ENCODE measurements at regions not wholly inside any gene's neighbourhood (a gene's known extent, or its start where the extent isn't known, plus 50 kb on each side); places are given as distances from the start of the nearest gene placed in this dataset.

DNA sequence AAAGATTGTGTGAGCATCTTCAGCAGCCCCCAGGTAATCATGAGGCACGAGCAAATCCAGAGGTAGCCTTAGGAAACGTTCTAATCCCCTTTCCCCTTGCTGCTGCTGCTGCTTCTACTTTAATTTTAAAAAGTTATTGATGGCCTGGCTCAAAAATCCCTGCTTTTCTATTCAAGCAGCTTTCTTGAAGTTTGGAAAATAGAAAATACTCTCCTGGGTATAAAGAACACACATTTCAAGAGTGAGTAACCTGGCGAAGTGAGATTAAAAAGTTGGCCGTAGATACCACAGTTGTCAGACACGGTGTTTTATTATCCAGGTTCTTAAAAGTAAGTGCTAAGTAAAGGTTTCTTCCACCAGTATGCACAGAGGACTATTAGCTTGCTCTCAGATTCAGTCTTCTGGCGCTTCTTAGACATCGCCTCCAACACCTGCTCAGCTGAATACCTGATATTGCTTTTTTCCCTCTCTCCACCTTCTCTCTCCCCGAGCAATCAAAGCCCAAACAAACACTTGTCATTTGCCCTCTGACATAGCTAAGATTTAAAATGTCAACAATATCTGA is 150.7 kb downstream of the EDN3 start:
- Histone ChIP-seq H2AFZ (ENCODE audit: low read depth) (no peak overlapping the region), H3K27ac (ENCODE audit: low read depth in 2 of 2, low read length in 1 of 2) (no peak overlapping the region), H3F3A (replicated peaks; ENCODE audit: insufficient read depth) (peaks cover 16% of the 10 kb centered on the region), H3K27me3 (ENCODE audit: insufficient read depth) (no peaks in the 10 kb centered on the region), H3K4me2 (no peak overlapping the region), H3K9me2 (no peaks in the 10 kb centered on the region), H3K4me3 (ENCODE audit: low read depth in 2 of 2, low read length in 1 of 2) (no peak overlapping the region), H3K9me3 (no peaks in the 10 kb centered on the region), H3K79me2 (ENCODE audit: insufficient read depth) (no peaks in the 10 kb centered on the region), H3K36me3 (replicated peaks in 1 of 2; ENCODE audit: control insufficient read depth in 1 of 2, insufficient read depth in 2 of 2, low read length in 1 of 2) (no peaks in the 10 kb centered on the region), H3K9ac (no peak overlapping the region), H3K4me1 (ENCODE audit: control insufficient read depth in 1 of 2, insufficient read depth in 2 of 2, low read depth in 1 of 2, low read length in 1 of 2) (peaks cover 18 to 31% of the 10 kb centered on the region in 2 experiments; a peak in 2 of 4 replicates), H4K20me1 (ENCODE audit: insufficient read depth) (no peaks in the 10 kb centered on the region)
- TF ChIP-seq RCOR1 (IDR thresholded peaks at IDR 0.05; ENCODE audit: low read length) (no peak), FOXJ3 (CRISPR knock-in tag; IDR thresholded peaks at IDR 0.05) (no peak), TAF1 (IDR thresholded peaks at IDR 0.05; ENCODE audit: borderline replicate concordance, low read depth, low read length) (no peak), ZBTB33 (IDR thresholded peaks at IDR 0.05; ENCODE audit: borderline replicate concordance, low read depth) (no peak), EZH2phosphoT487 (IDR thresholded peaks at IDR 0.05; ENCODE audit: borderline replicate concordance, low read depth) (no peak), RAD21 (IDR thresholded peaks at IDR 0.05; ENCODE audit: low read length) (no peak), YY1 (IDR thresholded peaks at IDR 0.05; ENCODE audit: low read depth) (no peak), EP300 (IDR thresholded peaks at IDR 0.05; ENCODE audit: borderline replicate concordance in 1 of 2, low read depth in 1 of 2, low read length in 1 of 2) (no peak), RFX5 (IDR thresholded peaks at IDR 0.05; ENCODE audit: low read length) (no peak), MEF2A (IDR thresholded peaks at IDR 0.05; ENCODE audit: borderline replicate concordance, low read depth) (no peak), GABPA (IDR thresholded peaks at IDR 0.05; ENCODE audit: low read depth) (no peak), FOSL2 (IDR thresholded peaks at IDR 0.05; ENCODE audit: borderline replicate concordance, low read depth) (no peak)
- CTCF ChIA-PET: interaction anchor here (0.7 to 2.5 kb wide), 11 partner anchors 10 to 587 kb away, joined by 3 to 9 read pairs (median 4); no protein-coding TSS in a partner anchor
- WGBS (ENCODE audit: low lambda C conversion rate): 74% methylated on average over 8 of the region's 8 CpGs
- POLR2A ChIA-PET: no interaction called here
- no peak for DNase-seq

- Histone ChIP-seq H2AFZ (ENCODE audit: low read depth) (no peak overlapping the region), H3F3A (replicated peaks; ENCODE audit: insufficient read depth) (peaks cover 16% of the 10 kb centered on the region), H3K36me3 (replicated peaks in 1 of 2; ENCODE audit: control insufficient read depth in 1 of 2, insufficient read depth in 2 of 2, low read length in 1 of 2) (no peaks in the 10 kb centered on the region), H3K9me2 (no peaks in the 10 kb centered on the region), H3K9me3 (no peaks in the 10 kb centered on the region), H3K4me3 (ENCODE audit: low read depth in 2 of 2, low read length in 1 of 2) (no peak overlapping the region), H3K9ac (no peak overlapping the region), H4K20me1 (ENCODE audit: insufficient read depth) (no peaks in the 10 kb centered on the region), H3K27ac (ENCODE audit: low read depth in 2 of 2, low read length in 1 of 2) (no peak overlapping the region), H3K79me2 (ENCODE audit: insufficient read depth) (no peaks in the 10 kb centered on the region), H3K4me2 (no peak overlapping the region), H3K27me3 (ENCODE audit: insufficient read depth) (no peaks in the 10 kb centered on the region), H3K4me1 (ENCODE audit: control insufficient read depth in 1 of 2, insufficient read depth in 2 of 2, low read depth in 1 of 2, low read length in 1 of 2) (peaks cover 18 to 31% of the 10 kb centered on the region in 2 experiments; a peak in 2 of 4 replicates)
- no peak for TF ChIP-seq JUND (IDR thresholded peaks at IDR 0.05)
- no peak for TF ChIP-seq POLR2AphosphoS5 (IDR thresholded peaks at IDR 0.05; ENCODE audit: low read depth, low read length)
- TF ChIP-seq TCF12 (IDR thresholded peaks at IDR 0.05): no peak
- DNase-seq: no peak
- WGBS (ENCODE audit: low lambda C conversion rate): 68% methylated on average over 4 of the region's 4 CpGs
- ChIA-PET POLR2A (no interaction called here), CTCF (interaction anchor here (0.8 to 2.5 kb wide), 12 partner anchors 10 to 587 kb away, joined by 3 to 9 read pairs (median 4); no protein-coding TSS in a partner anchor)
Measured at GRCh38 chr20:59451641-59452040, 151.2 kb downstream of the EDN3 start.
